NCI-H524 treated with DMSO at 0.1 percent for 48 hours (cell line): ENCODE measurements at regions not wholly inside any gene's neighbourhood (a gene's known extent, or its start where the extent isn't known, plus 50 kb on each side); places are given as distances from the start of the nearest gene placed in this dataset.

Experiments
- DNase-seq: peaks from one replicate; lab custom pipeline; 2025; lab: John Stamatoyannopoulos, UW

GRCh38 chr2:37838541-37839167, 86.4 kb upstream of the RMDN2 start:
- no peak for DNase-seq

GRCh38 chr2:37839991-37840390, 85.1 kb upstream of the RMDN2 start:
- DNase-seq = no peak

- no peak for DNase-seq
These were observed 82.2 kb upstream of the RMDN2 start for GRCh38 chr2:37842732-37843440.

- no peak for DNase-seq
These were observed 81.5 kb upstream of the RMDN2 start for GRCh38 chr2:37843556-37843955.

GRCh38 chr2:37846207-37846606, 78.9 kb upstream of the RMDN2 start:
- no peak for DNase-seq

GRCh38 chr2:37847792-37848191, 77.3 kb upstream of the RMDN2 start:
- DNase-seq = no peak

- no peak for DNase-seq
These were observed 76.6 kb upstream of the RMDN2 start for GRCh38 chr2:37848451-37848850.

- DNase-seq = no peak
These were observed 75.2 kb upstream of the RMDN2 start for GRCh38 chr2:37849911-37850310.

GRCh38 chr2:37851428-37851827, 73.7 kb upstream of the RMDN2 start:
- no peak for DNase-seq

- DNase-seq = no peak
These were observed 73.1 kb upstream of the RMDN2 start for GRCh38 chr2:37851828-37852584.

GRCh38 chr2:37852585-37853014, 72.5 kb upstream of the RMDN2 start:
- DNase-seq = no peak

- no peak for DNase-seq
These were observed 70.3 kb upstream of the RMDN2 start for GRCh38 chr2:37854676-37855282.

GRCh38 chr2:37855283-37856041, 69.6 kb upstream of the RMDN2 start:
- no peak for DNase-seq

- no peak for DNase-seq
These were observed 68.9 kb upstream of the RMDN2 start for GRCh38 chr2:37856101-37856751.

GRCh38 chr2:37857575-37858399, 67.3 kb upstream of the RMDN2 start:
- DNase-seq = no peak

- no peak for DNase-seq
These were observed 66.7 kb upstream of the RMDN2 start for GRCh38 chr2:37858400-37858711.

GRCh38 chr2:37858725-37859267, 66.3 kb upstream of the RMDN2 start:
- no peak for DNase-seq

GRCh38 chr2:37862620-37863019, 62.5 kb upstream of the RMDN2 start:
- no peak for DNase-seq

GRCh38 chr2:37864217-37864616, 60.9 kb upstream of the RMDN2 start:
- DNase-seq = no peak

GRCh38 chr2:37865640-37866039, 59.4 kb upstream of the RMDN2 start:
- DNase-seq = no peak
